HG03558 (cell line): ENCODE measurements at regions not wholly inside any gene's neighbourhood (a gene's known extent, or its start where the extent isn't known, plus 50 kb on each side); places are given as distances from the start of the nearest gene placed in this dataset.

Experiments used
- ATAC-seq: cut with Tn5 transposase; IDR thresholded peaks from one replicate; pipeline ENCODE4 v1.9.1; 2021; ENCODE audit warnings: moderate number of reproducible peaks; ENCODE audit not compliant: unreplicated experiment; ENCODE audit errors: extremely low read depth

- no peak for ATAC-seq
Measured at GRCh38 chr13:107867701-107868661, 347.4 kb downstream of the LIG4 start.

DNA sequence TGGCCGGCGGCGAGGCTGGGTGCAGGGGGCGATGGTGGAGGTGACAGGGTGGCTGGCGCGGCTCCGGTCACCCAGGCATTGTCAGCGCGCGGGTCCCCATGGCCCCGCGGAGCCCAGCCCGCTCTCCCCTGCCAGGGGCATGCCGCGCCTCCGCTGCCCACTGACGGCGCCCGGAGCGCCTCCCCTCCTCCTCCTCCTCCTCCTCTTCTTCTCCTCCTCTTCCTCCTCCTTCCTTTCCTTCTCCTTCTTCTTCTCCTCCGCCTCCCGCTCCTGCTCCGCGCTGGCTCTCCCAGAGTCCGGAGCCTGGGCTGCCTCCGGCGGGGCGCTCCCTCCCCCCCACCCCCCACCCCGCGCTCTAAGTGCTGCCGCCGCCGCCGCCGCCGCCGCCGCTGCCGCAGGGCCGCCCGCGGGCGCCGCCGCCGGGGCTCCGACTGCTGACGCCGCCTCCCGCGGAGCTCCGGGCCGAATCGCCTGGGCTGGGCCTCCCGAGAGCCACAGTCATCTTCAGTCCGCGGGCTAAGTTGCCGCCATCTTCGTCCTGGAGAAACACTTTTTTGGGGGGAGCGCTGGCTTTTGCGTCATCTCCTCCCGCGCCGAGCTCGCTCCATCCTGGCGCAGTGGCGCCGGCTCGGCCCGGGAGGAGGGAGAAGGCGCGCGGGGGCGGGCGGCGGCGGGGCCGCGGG lies 348.3 kb downstream of the LIG4 start:
- ATAC-seq: no peak

DNA sequence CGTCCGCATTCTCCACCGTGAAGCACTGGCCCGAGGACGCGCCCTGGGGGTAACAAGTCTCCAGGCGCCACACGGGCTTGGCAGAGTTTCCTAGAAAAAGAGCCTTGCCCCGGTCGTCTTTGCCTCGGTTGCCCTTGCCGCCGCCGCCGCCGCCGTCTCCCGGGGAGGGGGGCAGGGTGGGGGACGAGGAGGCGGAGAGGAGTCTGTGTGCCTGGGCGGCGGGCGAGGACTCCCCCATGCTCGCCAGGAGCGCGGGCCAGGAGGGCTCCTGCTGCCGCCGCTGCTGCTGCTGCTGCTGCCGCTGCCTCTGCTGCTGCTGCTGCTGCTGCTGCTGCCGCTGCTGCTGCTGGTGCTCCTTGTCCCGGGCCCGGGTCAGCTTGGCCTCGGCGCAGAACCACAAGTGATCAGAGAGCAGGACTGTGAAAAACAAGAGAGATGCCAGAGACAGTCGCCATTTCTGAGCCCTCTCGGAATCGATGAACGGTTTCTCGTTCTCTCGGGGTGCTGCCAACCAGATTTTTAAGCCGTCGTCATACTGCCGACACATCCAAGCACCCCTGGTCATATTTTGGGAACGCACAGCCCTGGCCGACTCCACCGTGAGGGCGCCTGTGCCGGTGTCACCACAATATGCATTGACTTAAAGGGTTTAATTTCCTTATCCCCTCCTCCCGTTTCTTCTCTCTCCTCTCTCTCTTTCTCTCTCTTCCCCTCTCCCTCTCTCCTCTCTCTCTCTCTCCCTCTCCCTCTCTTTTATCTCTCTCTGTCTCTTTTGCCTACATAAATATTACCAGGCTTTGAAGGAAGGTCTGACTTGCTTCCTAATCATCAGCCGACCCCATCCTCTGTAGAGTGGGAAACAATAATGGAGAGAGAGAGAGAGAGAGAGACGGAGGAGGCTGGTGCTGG lies 349.1 kb downstream of the LIG4 start:
- ATAC-seq: no peak

DNA sequence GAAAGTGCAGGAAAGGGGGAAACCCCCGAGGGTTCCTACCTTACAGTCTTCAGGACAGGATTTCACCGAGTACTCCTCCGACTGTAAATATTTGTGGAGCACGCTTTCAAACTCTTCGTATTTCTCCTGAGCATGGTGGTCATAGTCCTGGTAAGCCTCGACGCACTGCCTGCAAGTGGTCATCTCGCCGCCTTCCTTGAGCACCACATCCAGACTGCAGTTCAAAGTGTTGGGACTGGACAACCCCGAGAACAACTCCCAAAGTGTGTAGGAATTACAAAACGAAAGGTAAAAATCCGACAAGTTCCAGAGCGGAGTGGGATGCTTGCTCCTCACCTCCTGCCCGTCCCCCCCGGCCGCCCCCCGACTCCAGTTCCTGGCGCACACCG lies 349.7 kb downstream of the LIG4 start:
- no peak for ATAC-seq

DNA sequence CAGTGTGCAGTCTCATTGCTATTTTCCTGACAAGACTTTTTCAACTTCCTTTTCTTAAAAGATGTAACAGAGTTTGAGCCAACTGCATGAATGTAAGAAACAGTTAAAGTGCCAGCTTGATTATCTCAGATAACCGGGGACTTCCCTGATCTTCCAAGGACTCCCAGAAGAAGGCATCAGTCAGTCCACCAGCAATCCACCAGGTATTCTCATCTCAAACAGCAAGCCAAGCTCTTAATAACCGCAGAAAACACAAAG lies 350.1 kb downstream of the LIG4 start:
- no peak for ATAC-seq

DNA sequence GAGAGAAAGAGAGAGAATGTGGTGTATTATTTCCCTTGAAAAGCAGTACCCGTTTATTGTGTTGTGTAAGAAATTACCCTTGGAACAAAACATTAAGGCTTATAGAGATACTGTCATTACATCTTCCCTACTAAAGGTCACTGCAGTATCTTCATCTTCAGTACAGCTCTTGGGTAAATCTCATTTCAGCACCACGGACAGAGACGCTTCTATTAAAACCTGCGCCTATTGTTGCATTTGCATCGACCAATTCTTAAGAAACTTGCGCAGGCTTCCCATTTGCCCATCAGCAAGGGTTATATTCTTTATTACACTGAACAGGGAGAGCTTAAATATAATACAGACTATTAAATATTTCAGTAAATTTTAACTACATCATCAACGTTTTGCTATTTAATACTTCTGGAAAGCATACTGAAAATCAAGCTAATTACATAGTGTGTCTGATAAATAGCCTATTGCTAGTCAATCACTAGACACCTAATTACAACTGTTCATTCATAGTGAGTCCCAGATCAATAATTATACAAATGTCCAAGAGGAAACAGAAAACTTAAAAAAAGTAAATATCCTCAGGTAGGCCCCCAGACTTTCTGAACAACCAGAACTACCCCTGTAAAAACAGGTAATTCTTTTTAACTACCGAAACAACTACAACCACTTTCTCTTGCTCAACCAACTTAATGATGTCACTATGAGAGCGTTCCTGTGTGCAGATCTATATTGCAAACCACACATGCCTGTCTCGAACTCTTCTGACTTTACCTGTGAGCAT lies 350.6 kb downstream of the LIG4 start:
- ATAC-seq: no peak

GRCh38 chr13:107860284-107860683 lies 355.1 kb downstream of the LIG4 start:
- ATAC-seq: no peak

GRCh38 chr13:107854880-107855279 lies 360.5 kb downstream of the LIG4 start:
- no peak for ATAC-seq

- no peak for ATAC-seq
Measured at GRCh38 chr13:107852072-107852471, 363.3 kb downstream of the LIG4 start.

DNA sequence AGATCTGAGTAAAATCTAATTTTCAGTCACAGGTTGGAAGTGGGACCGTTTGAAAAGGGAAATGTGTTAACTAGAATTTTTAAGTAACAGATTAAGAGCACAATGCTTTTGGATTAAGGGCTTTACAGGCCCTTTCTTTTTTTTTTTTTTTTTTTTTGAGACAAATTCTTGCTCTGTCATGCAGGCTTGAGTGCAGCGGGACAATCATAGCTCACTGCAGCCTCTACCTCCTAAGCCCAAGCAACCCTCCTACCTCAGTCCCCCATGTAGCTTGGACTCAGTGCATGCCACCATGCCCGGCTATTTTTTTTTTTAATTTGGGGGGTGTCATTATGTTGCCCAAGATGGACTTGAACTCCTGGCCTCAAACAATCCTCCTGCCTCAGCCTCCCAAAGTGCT lies 363.7 kb downstream of the LIG4 start:
- ATAC-seq: no peak

DNA sequence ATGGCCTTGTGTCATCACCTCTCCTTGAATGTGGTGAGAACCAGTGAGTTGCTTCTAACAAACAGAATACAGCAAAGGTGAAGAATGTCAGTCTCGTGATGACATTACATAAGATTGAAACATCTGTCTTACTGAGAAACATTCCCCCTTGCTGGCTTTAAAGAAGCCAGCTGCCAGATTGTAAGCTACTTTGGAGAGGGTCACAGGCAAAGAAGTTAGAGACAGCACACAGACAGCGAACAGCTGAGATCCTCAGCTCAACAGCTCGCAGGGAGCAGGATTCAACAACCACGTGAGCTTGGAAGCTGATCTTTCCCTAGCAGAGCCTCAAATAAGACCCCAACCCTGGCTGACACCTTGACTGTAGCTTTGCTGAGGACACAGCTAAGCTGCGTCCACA lies 367.9 kb downstream of the LIG4 start:
- no peak for ATAC-seq

DNA sequence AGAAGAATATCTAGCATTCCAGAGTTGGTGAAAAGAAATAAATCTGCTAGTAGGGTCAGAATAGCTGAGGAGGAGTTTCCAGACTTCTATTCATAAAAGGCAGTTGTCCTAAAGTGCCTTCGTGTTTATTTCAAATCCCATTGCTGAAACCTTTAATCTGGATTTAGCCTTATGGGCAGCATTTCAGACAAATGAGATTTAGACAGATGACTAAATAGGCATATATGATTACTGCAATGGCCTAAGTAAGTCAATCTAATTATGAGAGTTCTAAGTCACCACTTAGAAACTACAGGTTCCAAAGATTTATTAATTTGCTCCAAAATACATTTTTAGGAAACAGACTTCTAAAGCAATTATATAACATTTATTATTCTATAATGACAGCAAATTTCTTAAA lies 368.7 kb downstream of the LIG4 start:
- ATAC-seq: no peak

GRCh38 chr13:107845911-107846310 lies 369.4 kb downstream of the LIG4 start:
- no peak for ATAC-seq

DNA sequence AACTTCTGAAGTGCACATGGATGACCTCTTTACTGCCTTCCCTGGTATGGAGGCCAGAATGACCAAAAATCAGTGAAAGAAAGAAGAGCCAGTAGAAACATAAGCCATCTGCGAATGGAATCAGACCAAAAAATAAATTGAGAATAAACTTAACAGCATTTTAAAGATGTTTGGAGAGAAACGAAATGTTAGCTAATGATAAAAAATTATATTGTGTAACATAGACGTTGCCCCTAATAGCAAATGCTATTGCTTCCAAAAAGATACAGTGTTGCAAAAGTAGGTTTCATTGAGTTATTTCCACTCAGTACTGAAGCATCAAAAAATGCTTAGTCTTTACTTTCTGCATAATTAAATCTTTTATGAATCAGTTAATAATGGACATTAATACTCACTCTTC lies 371.7 kb downstream of the LIG4 start:
- ATAC-seq: no peak

- ATAC-seq: no peak
Measured at GRCh38 chr13:107843281-107843680, 372.1 kb downstream of the LIG4 start.

- ATAC-seq: no peak
Measured at GRCh38 chr13:107842562-107843180, 372.7 kb downstream of the LIG4 start.

GRCh38 chr13:107838588-107839161 lies 376.7 kb downstream of the LIG4 start:
- no peak for ATAC-seq

DNA sequence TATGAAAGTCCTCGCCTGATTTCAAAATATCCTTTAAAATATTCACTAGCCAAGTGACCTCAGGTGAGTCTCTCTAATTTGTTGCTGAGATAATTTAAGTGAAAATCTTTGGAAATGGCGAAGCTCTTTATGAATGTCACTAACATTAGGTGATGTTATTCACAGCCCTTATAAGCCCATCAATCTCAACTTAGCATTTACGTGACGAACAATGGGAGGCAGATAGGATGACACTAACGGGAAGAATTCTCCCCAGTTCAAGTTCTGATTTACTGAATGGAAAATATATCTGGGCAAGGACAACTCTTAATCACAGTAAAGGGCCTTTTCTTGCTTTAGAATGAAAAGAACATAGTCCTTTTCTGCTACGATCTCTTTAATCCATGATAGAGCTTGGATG lies 378.7 kb downstream of the LIG4 start:
- no peak for ATAC-seq

DNA sequence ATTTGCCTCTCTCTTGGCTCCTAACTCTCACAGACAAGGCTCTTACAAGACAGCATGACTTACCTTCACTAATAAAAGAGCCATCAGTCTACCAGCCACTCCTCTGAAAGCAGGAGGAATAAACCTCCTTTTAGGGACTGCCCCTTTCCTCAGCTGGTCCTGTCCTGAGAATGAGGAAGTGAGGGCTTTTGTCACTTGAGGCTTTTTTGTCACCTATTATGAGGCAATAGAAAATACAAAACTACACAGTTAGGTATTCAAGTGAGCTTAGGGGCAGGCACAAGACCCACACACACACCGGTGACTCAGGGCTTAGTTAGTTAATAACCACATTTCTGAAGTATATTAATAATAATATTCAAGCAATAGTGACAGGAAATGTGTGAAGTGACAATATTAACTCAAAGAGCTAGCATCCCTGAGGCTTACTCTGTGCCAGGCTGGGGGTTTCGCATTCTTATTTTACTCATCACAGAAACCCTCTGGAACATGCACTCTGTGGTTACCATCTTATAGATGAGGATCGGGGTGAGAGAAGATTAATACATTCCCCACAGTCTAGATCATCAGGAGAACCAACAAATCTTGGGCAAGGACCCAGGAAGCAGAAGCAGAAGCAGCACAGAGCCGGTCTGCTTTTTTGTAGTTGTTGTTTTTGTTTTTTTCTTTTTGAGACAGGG lies 379.9 kb downstream of the LIG4 start:
- no peak for ATAC-seq
